WTC11 (cell line): ENCODE measurements at regions not wholly inside any gene's neighbourhood (a gene's known extent, or its start where the extent isn't known, plus 50 kb on each side); places are given as distances from the start of the nearest gene placed in this dataset.

Experiments used
- ATAC-seq: fragments of 200-7000 bp; cut with Tn5 transposase; 2 replicates; pipeline ENCODE4 v1.10.0; 2021; ENCODE audit warnings: mild to moderate bottlenecking, moderate library complexity
- CTCF ChIA-PET: fragments of 300-600 bp; sonication (Branson Sonifier 250); formaldehyde crosslinking; loops from one replicate; lab custom pipeline; 2021; ENCODE audit warnings: antibody characterized with exemption; lab: Charles Lee
- POLR2A ChIA-PET: fragments of 350-600 bp; sonication (Branson Sonifier 250); formaldehyde crosslinking; loops from one replicate; lab custom pipeline; 2021; ENCODE audit warnings: antibody characterized with exemption; lab: Charles Lee
- DNase-seq: peaks from one replicate; pipeline ENCODE4 v3.0.0; 2021; ENCODE audit warnings: low spot score
- H3K27ac Mint-ChIP-seq: 2 replicates; pipeline ENCODE4 v1.8.0; 2021; ENCODE audit warnings: mixed read lengths
- H3K27me3 Mint-ChIP-seq: 2 replicates; pipeline ENCODE4 v1.8.0; 2021; ENCODE audit warnings: low read depth, mild to moderate bottlenecking, moderate library complexity, mixed read lengths
- H3K36me3 Mint-ChIP-seq: 2 replicates; pipeline ENCODE4 v1.8.0; 2021; ENCODE audit warnings: mixed read lengths
- H3K4me1 Mint-ChIP-seq: 2 replicates; pipeline ENCODE4 v1.8.0; 2022; ENCODE audit warnings: mixed read lengths
- H3K4me3 Mint-ChIP-seq: 2 replicates; pipeline ENCODE4 v1.8.0; 2021; ENCODE audit warnings: mild to moderate bottlenecking, moderate library complexity, mixed read lengths
- H3K9me3 Mint-ChIP-seq: 2 replicates; pipeline ENCODE4 v1.8.0; 2021; ENCODE audit warnings: mixed read lengths
- AFF4 ChIP-seq: sonication (generic); formaldehyde crosslinking; IDR thresholded peaks from 2 replicates; pipeline ENCODE4 v1.8.1; 2023; ENCODE audit warnings: mild to moderate bottlenecking, missing genetic modification reagents, borderline replicate concordance
- AR ChIP-seq: fragments of 250-450 bp; sonication (Bioruptor Pico); IDR thresholded peaks from 2 replicates; pipeline ENCODE4 v1.9.0; 2021; ENCODE audit warnings: mild to moderate bottlenecking
- ATF2 ChIP-seq: sonication (generic); formaldehyde crosslinking; IDR thresholded peaks from 2 replicates; pipeline ENCODE4 v1.8.1; 2022; ENCODE audit warnings: low read depth, missing genetic modification reagents, borderline replicate concordance
- CREB1 ChIP-seq: sonication (generic); formaldehyde crosslinking; IDR thresholded peaks from 2 replicates; pipeline ENCODE4 v1.8.0; 2023; ENCODE audit warnings: mild to moderate bottlenecking, missing genetic modification reagents
- CREM ChIP-seq: sonication (generic); formaldehyde crosslinking; IDR thresholded peaks from 2 replicates; pipeline ENCODE4 v1.8.1; 2022; ENCODE audit warnings: mild to moderate bottlenecking, missing genetic modification reagents, moderate library complexity
- IRF1 ChIP-seq: sonication (generic); formaldehyde crosslinking; IDR thresholded peaks from 2 replicates; pipeline ENCODE4 v1.8.0; 2023; ENCODE audit warnings: missing genetic modification reagents
- IRF2 ChIP-seq: sonication (generic); formaldehyde crosslinking; IDR thresholded peaks from 2 replicates; pipeline ENCODE4 v1.8.0; 2022; ENCODE audit warnings: low read depth, missing genetic modification reagents, borderline replicate concordance
- MAX ChIP-seq: sonication (generic); formaldehyde crosslinking; IDR thresholded peaks from 2 replicates; pipeline ENCODE4 v1.8.0; 2022; ENCODE audit warnings: mild to moderate bottlenecking, missing genetic modification reagents
- NFE2L1 ChIP-seq: sonication (generic); formaldehyde crosslinking; IDR thresholded peaks from 2 replicates; pipeline ENCODE4 v1.8.1; 2023; ENCODE audit warnings: missing genetic modification reagents
- SMAD4 ChIP-seq: sonication (generic); formaldehyde crosslinking; IDR thresholded peaks from 2 replicates; pipeline ENCODE4 v1.8.0; 2022; ENCODE audit warnings: mild to moderate bottlenecking, missing genetic modification reagents
- ZBTB43 ChIP-seq: sonication (generic); formaldehyde crosslinking; IDR thresholded peaks from 2 replicates; pipeline ENCODE4 v1.8.1; 2023; ENCODE audit warnings: mild to moderate bottlenecking, missing genetic modification reagents
- ZMAT4 ChIP-seq: fragments of 250-450 bp; sonication (Bioruptor Pico); IDR thresholded peaks from 2 replicates; pipeline ENCODE4 v1.9.0; 2021; ENCODE audit warnings: mild to moderate bottlenecking
- ZNF263 ChIP-seq: sonication (generic); formaldehyde crosslinking; IDR thresholded peaks from 2 replicates; pipeline ENCODE4 v1.8.1; 2022; ENCODE audit warnings: low read depth, mild to moderate bottlenecking, moderate library complexity, missing genetic modification reagents
- ZNF281 ChIP-seq: sonication (generic); formaldehyde crosslinking; IDR thresholded peaks from 2 replicates; pipeline ENCODE4 v1.8.0; 2023; ENCODE audit warnings: mild to moderate bottlenecking, missing genetic modification reagents
- ZNF396 ChIP-seq: fragments of 250-450 bp; sonication (Bioruptor Pico); IDR thresholded peaks from 2 replicates; pipeline ENCODE4 v1.8.0; 2021; ENCODE audit warnings: mild to moderate bottlenecking, moderate library complexity, borderline replicate concordance
- ZNF532 ChIP-seq: fragments of 250-450 bp; sonication (Bioruptor Pico); IDR thresholded peaks from 2 replicates; pipeline ENCODE4 v1.9.0; 2021; ENCODE audit warnings: mild to moderate bottlenecking, borderline replicate concordance
- ZSCAN18 ChIP-seq: fragments of 250-450 bp; sonication (Bioruptor Pico); IDR thresholded peaks from 2 replicates; pipeline ENCODE4 v2.1.2; 2022; ENCODE audit warnings: mild to moderate bottlenecking, moderate library complexity

- Mint-ChIP-seq H3K9me3 (peaks cover 12% of the 10 kb centered on the region), H3K4me3 (no peak overlapping the region), H3K36me3 (peaks cover 2% of the 10 kb centered on the region; the same call in 1 of the 2 replicates), H3K27me3 (no peaks in the 10 kb centered on the region), H3K27ac (no peak overlapping the region), H3K4me1 (no peaks in the 10 kb centered on the region)
- ATAC-seq (no peak), DNase-seq (no peak)
- ChIA-PET CTCF (no interaction called here), POLR2A (no interaction called here)
- no peak for TF ChIP-seq MAX (CRISPR knock-in tag)
- TF ChIP-seq ZNF281 (CRISPR knock-in tag), result no peak
- TF ChIP-seq AR (CRISPR knock-in tag), result no peak
- no peak for TF ChIP-seq ZMAT4
- TF ChIP-seq CREB1 (CRISPR knock-in tag), result no peak
- TF ChIP-seq AFF4 (CRISPR knock-in tag), result no peak
- no peak for TF ChIP-seq CREM (CRISPR knock-in tag)
- no peak for TF ChIP-seq SMAD4 (CRISPR knock-in tag)
- no peak for TF ChIP-seq ZNF263
- no peak for TF ChIP-seq ZBTB43 (CRISPR knock-in tag)
- TF ChIP-seq ZNF396 (CRISPR knock-in tag), result no peak
- no peak for TF ChIP-seq ATF2 (CRISPR knock-in tag)
- no peak for TF ChIP-seq ZNF532 (CRISPR knock-in tag)
- TF ChIP-seq NFE2L1, result no peak
- TF ChIP-seq ZSCAN18 (CRISPR knock-in tag), result no peak
- TF ChIP-seq IRF1, result no peak
- no peak for TF ChIP-seq IRF2 (CRISPR knock-in tag)
Observed at GRCh38 chr12:77741974-77742517, 88.6 kb upstream of the NAV3 start.
